LNCaP clone FGC (cell line): ENCODE measurements at regions not wholly inside any gene's neighbourhood (a gene's known extent, or its start where the extent isn't known, plus 50 kb on each side); places are given as distances from the start of the nearest gene placed in this dataset.
"Not testable (repeated sequence)": the region's sequence is repeated elsewhere in the genome, so short reads cannot be mapped to it uniquely, and the experiment has no call there.

Experiments used
- DNase-seq: peaks from one replicate; pipeline ENCODE4 v3.0.0-alpha.2; 2011; ENCODE audit warnings: low read depth
- H3K4me3 ChIP-seq: 2 replicates; pipeline ENCODE4 v1.5.1; 2011; ENCODE audit warnings: mild to moderate bottlenecking, low read depth, low read length, control low read depth
- CTCF ChIP-seq: IDR thresholded peaks from 2 replicates; pipeline ENCODE4 v1.5.1; 2012; ENCODE audit warnings: mild to moderate bottlenecking; ENCODE audit not compliant: control insufficient read depth, insufficient read depth; ENCODE audit errors: extremely low read depth

- TF ChIP-seq CTCF: no peak
- H3K4me3 ChIP-seq: no peak overlapping the region
- DNase-seq: no peak
These were observed 440.5 kb upstream of the ADAMTS9 start for GRCh38 chr3:65128346-65128745.

GRCh38 chr3:65126527-65127410, 439.0 kb upstream of the ADAMTS9 start:
- no peak overlapping the region for H3K4me3 ChIP-seq
- DNase-seq: no peak
- TF ChIP-seq CTCF: no peak

DNA sequence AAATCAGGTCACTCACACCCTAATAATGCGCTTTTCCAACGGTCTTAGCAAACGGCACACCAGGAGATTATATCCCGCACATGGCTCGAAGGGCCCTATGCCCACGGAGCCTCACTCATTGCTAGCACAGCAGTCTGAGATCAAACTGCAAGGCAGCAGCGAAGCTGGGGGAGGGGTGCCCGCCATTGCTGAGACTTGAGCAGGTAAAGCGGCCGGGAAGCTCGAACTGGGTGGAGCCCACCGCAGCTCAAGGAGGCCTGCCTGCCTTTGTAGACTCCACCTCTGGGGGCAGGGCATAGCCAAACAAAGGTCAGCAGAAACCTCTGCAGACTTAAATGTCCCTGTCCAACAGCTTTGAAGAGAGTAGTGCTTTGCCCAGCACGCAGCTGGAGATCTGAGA, 432.4 kb upstream of the ADAMTS9 start:
- DNase-seq, H3K4me3 ChIP-seq: not testable (repeated sequence)

- DNase-seq: no peak
- TF ChIP-seq CTCF: no peak
These were observed 431.2 kb upstream of the ADAMTS9 start for GRCh38 chr3:65118912-65119499.

GRCh38 chr3:65114041-65114440, 426.2 kb upstream of the ADAMTS9 start:
- DNase-seq: no peak
- no peak overlapping the region for H3K4me3 ChIP-seq
- TF ChIP-seq CTCF: no peak

More at GRCh38 chr3:65118912-65119499, 431.2 kb upstream of the ADAMTS9 start:
- H3K4me3 ChIP-seq: no peak overlapping the region

GRCh38 chr3:65112751-65113300, 425.0 kb upstream of the ADAMTS9 start:
- no peak for DNase-seq
- no peak for TF ChIP-seq CTCF

DNA sequence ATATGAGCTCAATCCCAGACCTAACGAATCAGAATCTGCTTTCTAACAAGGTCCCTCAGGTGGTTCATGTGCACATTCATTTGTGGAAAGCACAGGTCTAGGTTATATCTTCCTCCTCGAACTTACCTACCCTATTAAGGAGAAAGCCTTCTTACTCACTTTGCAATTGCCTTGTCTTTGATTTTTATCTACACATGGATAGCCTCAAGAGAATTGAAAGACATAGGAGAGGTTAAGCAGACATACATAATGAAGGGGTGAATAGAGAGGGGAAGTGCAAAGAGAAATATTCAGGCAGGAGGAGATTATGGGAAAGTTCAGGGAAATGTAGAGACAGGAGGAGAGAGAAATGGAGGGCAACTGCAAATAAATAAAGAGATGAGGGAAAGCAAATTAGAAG, 422.9 kb upstream of the ADAMTS9 start:
- H3K4me3 ChIP-seq: no peak overlapping the region
- DNase-seq: no peak
- TF ChIP-seq CTCF: no peak

More at GRCh38 chr3:65112751-65113300, 425.0 kb upstream of the ADAMTS9 start:
- H3K4me3 ChIP-seq: no peak overlapping the region
